Inferior parietal cortex (tissue), 1 donor: ENCODE measurements at regions not wholly inside any gene's neighbourhood (a gene's known extent, or its start where the extent isn't known, plus 50 kb on each side); places are given as distances from the start of the nearest gene placed in this dataset.

ENCODE experiments used
- DNase-seq: peaks from one replicate; pipeline ENCODE4 v3.0.0-alpha.2; 2016; ENCODE audit errors: extremely low spot score

- DNase-seq: no peak
Observed at GRCh38 chrX:33726281-33727160, 405.6 kb downstream of the FAM47A start.

GRCh38 chrX:33725535-33726210 lies 406.4 kb downstream of the FAM47A start:
- no peak for DNase-seq

GRCh38 chrX:33721927-33722326 lies 410.2 kb downstream of the FAM47A start:
- no peak for DNase-seq

- DNase-seq: no peak
Observed at GRCh38 chrX:33686105-33686504, 446.0 kb downstream of the FAM47A start.
